GM19240 (cell line): ENCODE measurements at regions not wholly inside any gene's neighbourhood (a gene's known extent, or its start where the extent isn't known, plus 50 kb on each side); places are given as distances from the start of the nearest gene placed in this dataset.

Source experiments
- DNase-seq: peaks from one replicate; pipeline ENCODE4 v3.0.0; 2011; ENCODE audit warnings: low spot score; ENCODE audit not compliant: insufficient read length

DNA sequence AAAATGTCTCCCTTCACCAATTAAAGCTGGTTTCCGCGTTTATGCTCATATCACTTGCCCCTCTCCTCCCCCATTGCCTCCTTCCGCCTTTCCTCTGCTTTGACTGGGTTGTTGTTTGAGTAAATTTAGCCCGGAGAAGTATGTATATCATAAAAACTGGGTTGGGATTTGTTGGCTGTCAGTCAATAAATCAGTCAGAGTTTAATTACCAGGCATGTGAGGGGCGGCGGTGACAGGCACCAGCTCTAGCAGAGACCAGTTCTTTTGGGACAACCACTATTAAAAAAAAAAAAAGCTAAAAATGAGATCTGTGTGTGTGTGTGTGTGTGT is 382.4 kb upstream of the SMIM21 start:
- DNase-seq: no peak

- DNase-seq: no peak
These were observed 381.8 kb upstream of the SMIM21 start for GRCh38 chr18:75809151-75809925.

DNA sequence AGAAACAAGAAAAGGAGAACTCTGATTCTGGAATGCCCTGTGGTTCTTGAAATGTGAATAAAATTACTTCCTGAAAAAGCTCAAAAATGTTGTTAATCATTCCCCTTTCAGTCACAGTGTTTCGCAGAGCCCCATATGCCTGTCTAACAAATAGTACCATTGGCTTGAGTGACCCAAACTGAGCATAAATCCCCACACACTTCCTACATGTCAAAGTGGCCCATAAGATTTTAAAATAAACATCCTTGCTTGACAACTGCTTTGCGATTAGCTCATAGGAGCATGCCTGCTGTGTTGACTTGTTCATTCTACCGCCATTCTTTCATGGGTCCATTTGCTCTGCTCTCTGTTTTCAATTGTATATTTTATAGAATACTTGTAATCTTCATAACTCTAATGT is 377.8 kb upstream of the SMIM21 start:
- no peak for DNase-seq

GRCh38 chr18:75802681-75803080 is 375.2 kb upstream of the SMIM21 start:
- DNase-seq: no peak

DNA sequence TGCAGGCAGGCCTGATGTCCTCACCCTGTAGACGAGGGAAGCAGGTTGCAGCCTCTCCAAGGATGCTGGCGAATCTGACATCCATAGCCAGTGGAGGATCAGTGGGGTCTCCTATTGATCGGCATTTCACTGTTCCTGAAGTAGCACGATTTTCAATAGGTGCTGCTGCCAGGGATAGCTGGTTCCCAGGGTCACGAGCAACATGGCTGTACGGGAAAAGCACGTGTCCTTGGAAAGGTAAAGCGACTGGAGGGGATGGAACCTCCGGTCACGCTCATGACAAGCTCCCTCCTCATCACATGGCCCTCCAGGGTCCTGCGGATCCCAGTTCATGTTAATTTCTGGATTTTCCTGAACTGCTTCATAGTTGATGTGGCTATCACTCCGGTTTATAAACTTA is 373.7 kb upstream of the SMIM21 start:
- no peak for DNase-seq

- no peak for DNase-seq
These were observed 372.8 kb upstream of the SMIM21 start for GRCh38 chr18:75800331-75800648.

GRCh38 chr18:75799449-75800330 is 372.2 kb upstream of the SMIM21 start:
- DNase-seq: no peak

DNA sequence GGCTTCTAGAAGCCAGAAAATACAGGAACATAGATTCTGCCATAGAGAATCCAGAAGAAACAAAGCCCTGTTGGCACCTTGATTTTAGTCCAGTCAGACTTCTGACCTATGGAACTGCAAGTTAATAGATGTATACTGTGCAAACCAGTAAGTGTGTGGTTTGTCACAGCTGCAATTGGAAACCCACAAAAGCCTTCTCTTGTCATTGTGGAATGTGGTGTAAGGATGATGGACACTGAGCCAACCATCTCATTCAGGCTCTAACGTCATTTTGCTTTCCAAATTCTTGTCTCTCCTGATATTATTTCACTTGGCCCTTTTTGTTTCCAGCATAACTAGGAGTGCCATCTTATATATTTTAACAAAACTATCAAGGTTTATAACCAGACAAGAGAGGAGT is 369.5 kb upstream of the SMIM21 start:
- DNase-seq: no peak

DNA sequence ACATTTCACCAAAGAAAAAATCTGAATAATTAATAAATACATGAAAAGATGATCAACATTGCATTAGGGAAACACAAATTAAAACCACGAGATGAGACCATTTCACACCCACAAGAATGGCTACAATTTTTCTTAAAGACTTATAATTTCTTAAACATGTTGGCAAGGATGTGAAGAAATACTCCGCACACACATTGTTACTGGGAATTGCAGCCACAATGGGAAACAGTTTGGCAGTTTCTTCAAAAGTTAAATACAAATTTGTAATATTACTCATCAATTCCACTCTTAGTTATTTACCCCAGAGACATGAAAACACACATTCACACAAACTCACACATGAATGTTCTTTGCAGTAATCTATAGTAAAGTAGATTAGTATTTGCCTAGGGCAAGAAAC is 363.3 kb upstream of the SMIM21 start:
- DNase-seq: no peak

- DNase-seq: no peak
These were observed 362.6 kb upstream of the SMIM21 start for GRCh38 chr18:75790111-75790510.

DNA sequence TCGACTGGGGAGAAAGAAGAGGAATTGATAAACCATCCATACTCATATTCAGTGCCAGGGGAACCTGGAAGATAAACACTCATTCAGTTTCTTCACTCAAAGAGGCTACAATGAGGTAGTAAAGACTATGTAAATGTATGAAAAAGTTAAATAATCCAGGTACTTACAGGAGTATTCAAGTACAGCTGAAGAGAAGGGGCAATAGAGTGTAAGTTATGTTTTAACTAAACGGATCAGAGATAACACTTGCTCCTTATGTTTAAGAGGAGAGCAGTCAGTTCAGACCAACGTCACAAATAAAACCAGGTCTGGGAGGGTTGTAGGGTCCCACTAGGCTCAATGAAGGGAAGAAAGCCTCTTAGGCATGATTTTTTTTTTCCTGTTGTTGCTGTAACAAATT is 358.3 kb upstream of the SMIM21 start:
- no peak for DNase-seq

DNA sequence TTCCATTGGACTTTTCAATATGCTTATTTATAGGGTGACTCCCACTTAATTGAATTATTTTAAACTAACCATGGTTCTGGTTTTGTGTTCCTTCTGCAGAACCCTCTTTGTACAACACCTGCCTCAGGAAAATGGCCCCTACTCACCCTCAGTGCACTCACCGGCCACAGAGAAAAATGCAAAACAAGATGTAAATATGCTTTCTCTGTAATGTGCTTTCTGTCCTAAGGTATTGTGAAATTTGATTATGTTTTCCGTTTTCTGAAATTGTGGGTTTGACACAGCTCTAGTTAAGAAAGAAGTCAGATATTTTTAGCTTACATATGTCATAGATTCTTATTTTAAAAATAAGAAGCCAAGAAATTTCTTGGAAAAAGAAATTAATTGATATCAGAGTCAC is 357.7 kb upstream of the SMIM21 start:
- DNase-seq: no peak

DNA sequence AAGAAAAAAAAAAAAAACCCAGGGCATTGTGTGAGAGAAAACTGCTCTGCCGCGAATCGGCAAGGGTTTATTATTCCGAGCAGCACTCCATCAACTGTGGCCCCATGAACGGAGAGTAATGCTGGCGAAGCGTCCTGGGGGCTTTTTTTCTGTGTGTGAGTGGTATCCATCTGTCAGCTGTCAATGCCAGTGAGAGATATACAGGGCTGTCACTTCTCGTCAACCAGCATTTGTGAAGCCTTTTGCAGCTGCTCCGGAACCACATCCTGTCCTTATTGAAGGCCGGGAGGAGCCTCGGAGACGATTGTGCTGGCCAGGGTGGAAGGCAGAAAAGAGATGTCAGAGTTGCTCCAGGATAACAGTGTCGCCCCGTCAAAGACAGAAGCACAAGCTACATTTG is 356.9 kb upstream of the SMIM21 start:
- no peak for DNase-seq

DNA sequence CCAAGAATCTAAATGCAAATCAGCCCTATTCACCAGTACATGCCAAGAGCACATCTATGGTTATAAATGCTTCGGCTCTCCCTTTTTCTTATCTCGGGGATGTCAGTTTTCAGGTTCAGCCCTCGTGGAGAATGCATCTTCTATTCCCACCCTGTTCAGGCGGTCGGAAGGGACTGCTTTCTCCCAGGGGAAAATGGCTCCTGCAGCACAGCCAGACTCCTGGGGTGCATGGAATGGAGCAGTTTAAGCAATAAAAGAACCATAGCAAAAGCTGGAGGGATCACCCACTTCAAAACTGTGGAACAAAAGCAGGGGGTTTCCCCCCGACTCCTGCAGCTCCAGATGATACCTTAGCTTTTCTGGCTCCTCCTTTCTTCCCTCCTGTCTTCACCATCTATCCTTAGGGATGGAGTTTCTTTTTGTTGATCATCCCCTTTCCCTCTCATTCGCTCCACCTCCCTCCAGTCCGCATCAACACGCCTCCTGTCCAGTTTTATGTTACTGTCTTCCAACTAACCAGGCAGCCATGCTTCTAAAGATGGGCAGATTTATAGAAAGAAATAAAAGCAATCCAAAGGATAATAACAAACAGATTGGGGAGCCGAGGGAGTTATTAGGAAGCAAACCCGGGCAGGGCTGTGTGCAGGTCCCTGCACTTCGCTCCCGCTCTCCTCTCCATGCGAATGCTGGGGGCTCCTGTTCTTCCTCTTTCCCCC is 356.2 kb upstream of the SMIM21 start:
- DNase-seq: no peak

DNA sequence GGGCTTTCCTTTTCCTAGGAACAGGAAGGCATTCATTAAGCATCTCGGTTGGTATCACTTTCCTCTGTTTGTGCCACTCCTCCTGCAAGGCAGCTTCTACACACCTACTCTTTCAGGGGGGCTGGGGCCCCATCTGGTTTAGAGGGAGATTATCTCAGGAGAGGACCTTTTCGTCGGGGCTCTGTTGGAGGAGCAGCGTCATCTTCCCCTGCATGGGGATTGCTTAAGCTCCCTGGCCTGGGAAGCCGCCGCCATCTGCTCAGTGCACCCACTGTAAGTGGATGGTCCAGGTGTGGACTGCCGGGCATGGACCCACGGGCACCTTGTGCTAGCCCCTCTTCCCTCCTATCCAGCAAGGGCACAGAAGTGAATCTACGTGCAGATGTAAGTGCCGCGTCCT is 355.3 kb upstream of the SMIM21 start:
- DNase-seq: no peak

GRCh38 chr18:75782204-75782603 is 354.7 kb upstream of the SMIM21 start:
- no peak for DNase-seq

DNA sequence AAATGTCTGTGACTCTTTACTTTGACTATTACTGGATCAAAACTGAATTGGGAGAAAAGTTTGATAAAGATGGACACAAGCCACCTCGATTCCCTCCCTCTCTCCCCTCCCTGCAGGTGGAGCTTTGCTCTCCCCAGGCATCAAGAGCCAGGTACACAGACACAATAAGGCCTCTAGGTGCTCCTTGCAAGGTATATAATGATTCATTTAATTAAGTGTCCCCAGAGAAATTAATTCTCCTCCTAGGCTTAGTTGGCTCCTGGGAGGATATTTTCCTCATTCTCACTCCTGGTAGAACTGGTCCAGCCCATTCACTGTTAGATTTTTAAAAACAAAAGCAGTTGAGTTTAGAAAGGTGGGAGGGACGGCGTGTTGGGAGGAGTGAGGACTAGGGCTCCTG is 352.4 kb upstream of the SMIM21 start:
- no peak for DNase-seq

DNA sequence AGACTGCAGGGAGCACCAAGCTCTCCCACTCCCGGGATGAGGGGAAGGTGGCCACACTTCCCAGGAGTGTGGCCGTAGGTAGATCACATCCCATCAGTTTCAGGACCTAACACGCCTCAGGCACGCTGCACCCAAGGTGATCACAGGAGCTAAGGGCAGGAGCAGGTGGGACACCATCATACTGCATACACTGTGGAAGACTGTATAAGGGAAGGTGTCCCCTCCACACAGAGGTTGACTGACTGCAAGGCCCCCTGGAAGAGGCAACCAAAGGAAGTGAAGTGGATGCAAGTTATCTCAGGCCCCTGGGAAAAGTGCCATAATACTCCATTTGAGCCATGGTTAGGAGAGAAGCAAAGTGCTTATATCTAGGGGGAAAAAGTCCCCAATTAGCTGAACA is 351.9 kb upstream of the SMIM21 start:
- no peak for DNase-seq

DNA sequence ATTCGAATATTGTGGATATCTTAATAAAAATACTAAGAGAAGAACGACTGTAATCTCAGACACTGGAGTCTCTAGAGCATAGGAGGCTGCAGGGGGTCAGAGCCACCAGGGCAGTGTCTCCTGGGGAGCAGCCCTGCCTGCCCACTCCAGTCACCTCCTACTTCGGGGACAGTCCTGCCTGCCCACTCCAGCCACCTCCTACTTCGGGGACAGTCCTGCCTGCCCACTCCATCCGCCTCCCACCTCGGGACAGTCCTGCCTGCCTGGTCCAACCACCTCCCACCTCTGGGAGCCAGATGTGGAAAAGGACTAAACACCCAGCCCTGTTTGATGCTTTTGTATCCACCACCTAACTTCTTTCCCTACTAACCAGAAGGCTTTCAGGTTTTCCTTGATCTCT is 350.1 kb upstream of the SMIM21 start:
- no peak for DNase-seq

GRCh38 chr18:75775121-75775520 is 347.6 kb upstream of the SMIM21 start:
- DNase-seq: no peak

- no peak for DNase-seq
These were observed 346.1 kb upstream of the SMIM21 start for GRCh38 chr18:75773618-75774017.

DNA sequence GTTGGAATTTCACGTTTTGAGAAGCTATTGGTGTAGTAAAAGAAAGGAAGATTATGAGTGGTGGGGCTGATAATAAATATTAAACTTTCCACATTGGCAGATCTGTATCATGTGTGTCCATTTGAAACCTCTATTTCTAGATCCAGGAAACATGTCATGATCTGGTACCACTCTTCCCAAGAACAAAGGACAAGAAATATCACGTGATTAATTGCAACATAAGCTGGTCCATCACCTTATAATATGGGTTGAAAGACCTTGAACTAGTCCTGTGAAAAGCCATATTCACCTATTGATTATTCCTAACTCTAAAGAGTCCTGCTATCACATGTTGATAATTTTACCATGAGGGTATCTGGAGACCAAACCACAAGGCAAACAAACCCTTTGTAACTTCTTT is 335.3 kb upstream of the SMIM21 start:
- no peak for DNase-seq
